Activated T-cell treated with anti-CD3 and anti-CD28 coated beads, Interleukin-2, amount 50 U/mL, for 4 hours (primary cell): ENCODE measurements at regions not wholly inside any gene's neighbourhood (a gene's known extent, or its start where the extent isn't known, plus 50 kb on each side); places are given as distances from the start of the nearest gene placed in this dataset.

Experiments used
- ATAC-seq, 2 donors: fragments of 200-7000 bp; cut with Tn5 transposase; one replicate each; pipeline ENCODE4 v1.10.0; 2021
- DNase-seq: peaks from one replicate; pipeline ENCODE4 v3.0.0-alpha.2; 2020
- H3K27me3 Mint-ChIP-seq: one replicate; pipeline ENCODE4 v1.8.0; 2021; ENCODE audit warnings: low read depth, mixed read lengths
- H3K36me3 Mint-ChIP-seq: one replicate; pipeline ENCODE4 v1.8.0; 2022; ENCODE audit warnings: mixed read lengths; ENCODE audit not compliant: insufficient read depth
- H3K4me1 Mint-ChIP-seq: one replicate; pipeline ENCODE4 v1.8.0; 2021; ENCODE audit warnings: low read depth, mixed read lengths
- H3K4me3 Mint-ChIP-seq: one replicate; pipeline ENCODE4 v1.8.0; 2021; ENCODE audit warnings: mild to moderate bottlenecking, moderate library complexity, mixed read lengths
- H3K9me3 Mint-ChIP-seq: one replicate; pipeline ENCODE4 v1.8.0; 2021; ENCODE audit warnings: mixed read lengths

- Mint-ChIP-seq H3K9me3 (peaks cover 10% of the 10 kb centered on the region), H3K36me3 (no peaks in the 10 kb centered on the region), H3K27me3 (no peaks in the 10 kb centered on the region), H3K4me3 (no peak overlapping the region), H3K4me1 (no peaks in the 10 kb centered on the region)
- no peak for ATAC-seq
- no peak for DNase-seq
These were observed 54.6 kb upstream of the DEPDC1 start for GRCh38 chr1:68551459-68551858.

DNA sequence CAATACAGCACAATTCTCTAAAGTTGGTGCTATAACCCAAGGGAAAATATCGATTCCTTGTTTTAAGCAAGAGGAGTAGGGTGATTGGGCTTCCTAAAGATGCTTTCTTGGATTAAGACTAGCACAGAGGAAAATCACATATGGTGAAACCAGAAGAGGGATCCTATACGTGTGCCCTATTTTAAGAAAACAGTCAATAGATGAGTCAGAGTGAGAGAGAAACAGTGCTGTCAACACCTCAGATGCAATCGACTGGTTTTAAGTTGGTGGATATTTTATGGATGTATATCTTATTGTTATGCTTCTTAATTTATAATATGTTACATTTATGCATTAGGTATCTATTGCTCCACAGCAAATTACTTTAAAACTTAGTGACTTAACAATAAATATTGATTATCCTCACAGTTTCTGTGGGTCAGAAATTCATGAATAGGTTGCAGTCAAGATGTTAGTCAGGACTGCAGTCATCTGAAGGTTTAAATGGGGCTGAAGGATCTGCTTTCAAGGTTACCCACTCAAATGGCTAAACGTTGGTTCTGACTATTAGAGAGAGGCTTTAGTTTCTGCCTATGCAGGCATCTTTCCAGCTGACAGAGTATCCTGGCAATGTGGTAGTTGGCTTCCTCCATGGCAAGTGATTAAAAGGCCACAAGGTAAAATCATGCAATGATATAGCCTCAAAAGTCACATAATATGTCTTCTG, 61.6 kb upstream of the DEPDC1 start:
- Mint-ChIP-seq H3K4me1 (no peaks in the 10 kb centered on the region), H3K4me3 (no peak overlapping the region), H3K27me3 (no peaks in the 10 kb centered on the region), H3K36me3 (no peaks in the 10 kb centered on the region), H3K9me3 (peaks cover 4% of the 10 kb centered on the region)
- no peak for ATAC-seq
- no peak for DNase-seq

GRCh38 chr1:68565923-68566322, 69.0 kb upstream of the DEPDC1 start:
- peaks cover 4% of the 10 kb centered on the region for H3K9me3 Mint-ChIP-seq

DNA sequence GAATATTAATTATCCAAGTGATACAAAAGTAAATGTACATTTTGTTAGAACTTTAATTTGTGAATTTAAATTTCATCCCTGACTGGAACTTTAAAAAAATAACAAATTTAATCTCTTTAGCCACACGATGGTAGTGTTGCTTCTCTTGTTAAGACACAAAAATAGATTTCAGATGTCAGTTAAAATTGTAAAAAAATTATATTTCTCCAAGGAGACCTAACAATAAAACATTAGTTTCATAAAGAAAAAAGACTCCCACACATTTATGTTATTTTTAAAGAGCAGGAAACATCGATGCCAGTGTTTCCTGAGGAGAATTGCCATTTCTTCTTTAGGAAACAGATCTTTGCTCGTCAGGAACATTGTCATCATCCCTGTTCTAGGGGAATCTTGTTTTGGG, 74.0 kb upstream of the DEPDC1 start:
- H3K27me3 Mint-ChIP-seq = no peaks in the 10 kb centered on the region
- DNase-seq = no peak
- no peak for ATAC-seq
- H3K4me3 Mint-ChIP-seq = no peak overlapping the region
- no peaks in the 10 kb centered on the region for H3K36me3 Mint-ChIP-seq
- peaks cover 3% of the 10 kb centered on the region for H3K9me3 Mint-ChIP-seq
- no peaks in the 10 kb centered on the region for H3K4me1 Mint-ChIP-seq

More at GRCh38 chr1:68565923-68566322, 69.0 kb upstream of the DEPDC1 start:
- DNase-seq (no peak), ATAC-seq (no peak)
- Mint-ChIP-seq H3K27me3 (no peaks in the 10 kb centered on the region), H3K4me1 (no peaks in the 10 kb centered on the region), H3K4me3 (no peak overlapping the region), H3K36me3 (no peaks in the 10 kb centered on the region)

DNA sequence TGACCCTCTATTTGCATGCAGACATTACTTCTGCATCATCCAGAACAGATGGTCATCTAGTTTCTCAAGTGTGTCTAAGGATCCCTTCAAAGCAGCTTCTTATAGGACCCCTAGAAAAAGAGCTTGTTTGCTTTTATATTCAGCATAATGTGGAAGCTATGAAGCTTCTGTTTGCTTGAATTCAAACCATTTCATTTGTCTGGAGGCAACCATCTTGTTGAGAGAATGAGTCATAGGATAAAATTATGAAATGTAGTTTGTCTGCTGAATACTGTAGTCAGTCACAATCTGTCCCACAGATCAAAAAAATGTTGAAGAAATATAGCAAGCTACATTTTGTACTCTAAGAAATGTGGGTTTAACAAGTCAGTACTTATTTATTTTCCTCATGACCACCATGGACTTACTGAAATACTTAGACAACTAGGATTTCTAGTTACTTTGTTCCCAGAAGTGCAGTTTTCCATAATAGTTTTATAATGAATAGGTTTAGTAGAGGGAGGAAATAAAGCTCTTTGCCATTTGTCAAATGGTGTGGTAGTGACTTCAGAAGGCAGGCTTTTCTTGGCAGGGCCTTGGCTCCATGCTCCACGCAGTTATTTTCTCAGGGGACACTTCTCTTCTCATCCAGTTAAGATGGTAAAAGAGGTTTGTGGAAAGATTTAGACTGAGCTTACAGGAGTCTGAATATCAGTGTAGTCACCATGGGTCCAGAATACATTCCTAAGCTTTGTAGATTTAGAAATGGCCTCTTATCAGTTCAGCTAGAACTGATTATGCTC, 74.8 kb upstream of the DEPDC1 start:
- Mint-ChIP-seq H3K27me3 (no peaks in the 10 kb centered on the region), H3K4me1 (no peaks in the 10 kb centered on the region), H3K4me3 (no peak overlapping the region), H3K9me3 (peaks cover 3% of the 10 kb centered on the region), H3K36me3 (no peaks in the 10 kb centered on the region)
- ATAC-seq (no peak), DNase-seq (no peak)

- DNase-seq (no peak), ATAC-seq (no peak)
- Mint-ChIP-seq H3K27me3 (no peaks in the 10 kb centered on the region), H3K36me3 (no peaks in the 10 kb centered on the region), H3K9me3 (peaks cover 10% of the 10 kb centered on the region), H3K4me1 (no peaks in the 10 kb centered on the region), H3K4me3 (no peak overlapping the region)
These were observed 88.5 kb upstream of the DEPDC1 start for GRCh38 chr1:68585351-68585750.

GRCh38 chr1:68586766-68587165, 89.9 kb upstream of the DEPDC1 start:
- Mint-ChIP-seq H3K4me1 (no peaks in the 10 kb centered on the region), H3K27me3 (no peaks in the 10 kb centered on the region), H3K36me3 (no peaks in the 10 kb centered on the region), H3K4me3 (no peak overlapping the region), H3K9me3 (peaks cover 10% of the 10 kb centered on the region)
- ATAC-seq = no peak
- no peak for DNase-seq

GRCh38 chr1:68588304-68588703, 91.4 kb upstream of the DEPDC1 start:
- peaks cover 8% of the 10 kb centered on the region for H3K9me3 Mint-ChIP-seq
- no peaks in the 10 kb centered on the region for H3K36me3 Mint-ChIP-seq
- H3K4me3 Mint-ChIP-seq = no peak overlapping the region
- ATAC-seq = no peak
- H3K27me3 Mint-ChIP-seq = no peaks in the 10 kb centered on the region
- no peaks in the 10 kb centered on the region for H3K4me1 Mint-ChIP-seq
- no peak for DNase-seq

GRCh38 chr1:68590473-68590872, 93.6 kb upstream of the DEPDC1 start:
- H3K4me3 Mint-ChIP-seq = no peak overlapping the region
- DNase-seq (no peak), ATAC-seq (no peak)
- no peaks in the 10 kb centered on the region for H3K27me3 Mint-ChIP-seq
- H3K36me3 Mint-ChIP-seq = no peaks in the 10 kb centered on the region
- no peaks in the 10 kb centered on the region for H3K4me1 Mint-ChIP-seq
- H3K9me3 Mint-ChIP-seq = peaks cover 10% of the 10 kb centered on the region

GRCh38 chr1:68594851-68595250, 98.0 kb upstream of the DEPDC1 start:
- no peak for ATAC-seq
- H3K27me3 Mint-ChIP-seq = no peaks in the 10 kb centered on the region
- no peak for DNase-seq
- H3K4me1 Mint-ChIP-seq = no peaks in the 10 kb centered on the region
- H3K4me3 Mint-ChIP-seq = no peak overlapping the region
- H3K36me3 Mint-ChIP-seq = no peaks in the 10 kb centered on the region
- H3K9me3 Mint-ChIP-seq = peaks cover 15% of the 10 kb centered on the region

GRCh38 chr1:68600049-68600661, 103.3 kb upstream of the DEPDC1 start:
- no peaks in the 10 kb centered on the region for H3K27me3 Mint-ChIP-seq
- H3K36me3 Mint-ChIP-seq = no peaks in the 10 kb centered on the region
- ATAC-seq (no peak), DNase-seq (no peak)
- H3K4me1 Mint-ChIP-seq = no peaks in the 10 kb centered on the region
- peaks cover 5% of the 10 kb centered on the region for H3K9me3 Mint-ChIP-seq
- H3K4me3 Mint-ChIP-seq = no peak overlapping the region

DNA sequence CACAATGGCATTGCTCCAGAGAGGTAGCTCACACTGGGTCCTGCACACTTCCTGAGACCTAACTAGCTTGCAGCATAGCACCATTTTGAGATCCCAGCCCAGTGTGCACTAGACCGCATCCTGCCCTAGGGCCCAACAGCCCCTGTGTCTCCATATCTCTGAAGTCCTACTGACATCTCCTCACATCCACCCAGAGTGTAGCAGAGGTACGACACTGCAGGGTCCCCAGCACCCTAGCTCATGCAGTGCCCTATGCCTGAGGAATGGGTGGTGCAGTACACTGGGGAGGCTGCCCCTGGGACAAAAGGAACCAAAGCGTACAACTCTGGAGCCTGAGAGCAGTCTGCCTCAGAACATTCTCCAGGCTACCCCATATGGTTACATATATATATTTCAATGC, 111.4 kb upstream of the DEPDC1 start:
- H3K4me1 Mint-ChIP-seq = no peaks in the 10 kb centered on the region
- DNase-seq (no peak), ATAC-seq (no peak)
- H3K36me3 Mint-ChIP-seq = no peaks in the 10 kb centered on the region
- H3K27me3 Mint-ChIP-seq = no peaks in the 10 kb centered on the region
- H3K9me3 Mint-ChIP-seq = peaks cover 18% of the 10 kb centered on the region
- no peak overlapping the region for H3K4me3 Mint-ChIP-seq

DNA sequence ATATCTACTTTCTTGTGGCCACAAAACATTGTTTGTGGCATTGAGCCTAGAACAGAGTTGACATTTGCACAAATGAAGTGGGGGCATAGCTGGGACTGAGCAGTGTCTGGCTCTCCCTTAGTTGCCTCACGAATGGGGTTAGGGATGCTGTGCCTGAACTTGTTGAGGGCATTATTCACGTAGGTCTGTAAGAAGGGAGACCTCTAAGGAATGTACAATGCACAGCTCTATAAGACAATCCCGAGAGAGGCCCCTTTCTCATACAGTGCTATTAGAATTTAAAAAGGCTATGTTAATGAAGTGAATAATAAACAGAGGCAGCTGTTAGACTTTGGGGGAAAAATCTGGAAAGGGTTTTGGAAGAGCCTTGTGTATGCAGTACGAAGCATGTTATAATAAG, 118.4 kb upstream of the DEPDC1 start:
- H3K9me3 Mint-ChIP-seq = peaks cover 23% of the 10 kb centered on the region
- no peaks in the 10 kb centered on the region for H3K4me1 Mint-ChIP-seq
- H3K36me3 Mint-ChIP-seq = no peaks in the 10 kb centered on the region
- DNase-seq = no peak
- no peaks in the 10 kb centered on the region for H3K27me3 Mint-ChIP-seq
- ATAC-seq = no peak
- no peak overlapping the region for H3K4me3 Mint-ChIP-seq

GRCh38 chr1:68617942-68618341, 121.1 kb upstream of the DEPDC1 start:
- DNase-seq = no peak
- Mint-ChIP-seq H3K36me3 (no peaks in the 10 kb centered on the region), H3K4me1 (no peaks in the 10 kb centered on the region), H3K9me3 (peaks cover 16% of the 10 kb centered on the region), H3K4me3 (no peak overlapping the region), H3K27me3 (no peaks in the 10 kb centered on the region)
- ATAC-seq = no peak

GRCh38 chr1:68620571-68620970, 123.7 kb upstream of the DEPDC1 start:
- no peaks in the 10 kb centered on the region for H3K4me1 Mint-ChIP-seq
- no peak overlapping the region for H3K4me3 Mint-ChIP-seq
- ATAC-seq = no peak
- no peaks in the 10 kb centered on the region for H3K27me3 Mint-ChIP-seq
- H3K9me3 Mint-ChIP-seq = peaks cover 27% of the 10 kb centered on the region
- H3K36me3 Mint-ChIP-seq = no peaks in the 10 kb centered on the region
- DNase-seq = no peak
